HG03354 (cell line): ENCODE measurements at regions not wholly inside any gene's neighbourhood (a gene's known extent, or its start where the extent isn't known, plus 50 kb on each side); places are given as distances from the start of the nearest gene placed in this dataset.

ENCODE experiments used
- ATAC-seq: cut with Tn5 transposase; IDR thresholded peaks from one replicate; pipeline ENCODE4 v1.9.1; 2021; ENCODE audit warnings: mild to moderate bottlenecking; ENCODE audit not compliant: unreplicated experiment, poor library complexity, severe bottlenecking

DNA sequence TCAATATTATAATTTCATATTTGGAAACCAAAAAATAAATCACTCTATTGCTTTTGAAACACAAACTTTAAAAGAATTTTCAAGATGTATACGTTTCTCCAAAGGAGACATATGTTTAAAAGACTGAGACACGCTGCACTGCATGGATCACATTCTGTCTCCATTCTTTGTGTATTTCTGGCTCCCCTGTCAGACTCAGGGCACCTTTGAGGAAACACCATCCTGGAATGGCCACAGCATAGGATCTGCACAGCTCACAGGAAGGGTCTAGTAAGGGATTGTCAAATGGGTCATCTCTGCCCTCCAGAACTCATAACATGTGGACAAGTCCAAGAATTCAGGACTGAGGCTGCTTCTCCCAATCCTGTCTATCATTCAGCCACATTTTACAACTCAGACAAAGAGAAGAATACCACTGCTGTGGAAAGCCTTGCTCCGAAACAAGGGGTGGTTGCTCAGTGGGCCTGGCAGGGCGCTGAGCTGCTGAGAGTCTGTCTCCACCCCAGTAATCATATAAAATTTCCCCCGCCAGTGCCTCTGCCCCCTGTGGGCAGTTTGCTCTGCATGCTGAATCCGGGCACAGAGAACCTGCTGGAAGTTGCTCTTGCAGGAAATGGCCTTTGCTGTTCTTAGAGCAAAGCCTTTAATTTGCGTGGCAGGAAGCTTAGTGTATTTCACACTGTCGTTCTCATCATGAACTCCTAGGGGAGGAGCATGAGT, 85.3 kb upstream of the KLHL29 start:
- ATAC-seq, result no peak

DNA sequence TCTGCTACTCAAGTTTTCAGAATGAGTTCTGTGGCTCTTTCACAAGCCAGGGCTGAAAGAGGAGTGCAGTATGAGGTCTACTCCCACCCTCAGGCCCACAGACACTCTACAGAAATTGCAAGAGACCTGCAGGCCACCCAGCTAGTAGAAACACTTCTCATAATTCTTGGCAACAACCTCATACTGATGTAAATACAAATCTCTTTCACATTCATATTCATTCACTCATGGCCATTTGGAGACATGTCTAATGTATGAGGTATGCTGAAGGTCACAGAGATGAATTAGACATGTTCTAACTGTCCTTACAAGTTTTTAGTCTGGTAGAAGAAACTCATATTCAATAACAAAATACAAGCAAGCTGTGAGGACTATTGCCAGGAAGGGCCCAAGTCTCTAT, 83.8 kb upstream of the KLHL29 start:
- no peak for ATAC-seq

- no peak for ATAC-seq
Observed at GRCh38 chr2:23302591-23302990, 82.4 kb upstream of the KLHL29 start.

- ATAC-seq, result no peak
Observed at GRCh38 chr2:23306401-23306800, 78.6 kb upstream of the KLHL29 start.

GRCh38 chr2:23311186-23311585, 73.8 kb upstream of the KLHL29 start:
- ATAC-seq, result no peak

DNA sequence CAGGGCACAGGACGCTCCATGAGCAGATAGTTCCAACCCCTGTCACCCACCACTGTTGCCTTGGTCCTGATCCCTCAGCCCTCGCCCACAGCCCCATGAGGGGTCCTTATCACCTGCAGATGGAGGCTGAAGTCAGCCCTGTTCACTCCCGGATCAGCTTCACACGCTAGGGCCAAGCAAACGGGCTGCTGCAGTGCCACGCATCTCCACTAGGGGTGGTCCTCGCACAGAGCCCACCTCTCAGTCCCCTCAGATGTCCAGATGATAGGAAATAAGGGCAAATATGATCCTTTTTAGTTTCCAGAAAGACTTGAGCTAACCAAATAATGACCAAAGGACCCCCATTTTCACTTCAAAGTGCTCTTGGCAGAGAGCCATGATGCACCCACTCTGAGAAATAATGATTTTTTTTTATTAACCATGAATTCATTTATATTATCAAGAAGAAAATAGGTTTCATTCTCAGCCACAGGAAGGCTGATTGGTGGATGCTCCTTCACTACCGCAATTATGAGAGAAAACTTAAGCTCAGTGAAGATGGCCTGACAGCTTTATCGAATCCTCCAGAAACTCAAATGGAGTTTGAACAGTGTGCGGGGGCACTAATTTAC, 71.9 kb upstream of the KLHL29 start:
- peak; percentile 90 for ATAC-seq

DNA sequence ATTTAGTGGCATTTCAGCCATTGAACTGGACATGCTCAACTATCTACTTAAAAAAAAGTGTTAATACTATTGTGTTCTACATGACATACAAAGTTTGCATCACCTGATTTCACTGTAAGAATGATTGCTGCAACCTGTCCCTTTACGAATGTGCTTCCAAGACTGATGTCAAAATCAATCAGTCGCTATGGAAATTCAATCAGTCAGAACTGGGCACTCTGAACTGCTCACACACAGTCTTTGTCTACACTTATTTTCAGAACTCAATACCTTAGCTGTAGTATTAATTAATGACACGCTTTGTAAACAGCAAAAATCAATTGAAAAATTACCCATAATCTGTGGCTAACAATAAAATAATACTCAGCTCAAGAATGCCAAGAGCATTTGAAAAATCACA, 70.3 kb upstream of the KLHL29 start:
- ATAC-seq, result no peak

GRCh38 chr2:23320058-23320457, 64.9 kb upstream of the KLHL29 start:
- ATAC-seq, result no peak

DNA sequence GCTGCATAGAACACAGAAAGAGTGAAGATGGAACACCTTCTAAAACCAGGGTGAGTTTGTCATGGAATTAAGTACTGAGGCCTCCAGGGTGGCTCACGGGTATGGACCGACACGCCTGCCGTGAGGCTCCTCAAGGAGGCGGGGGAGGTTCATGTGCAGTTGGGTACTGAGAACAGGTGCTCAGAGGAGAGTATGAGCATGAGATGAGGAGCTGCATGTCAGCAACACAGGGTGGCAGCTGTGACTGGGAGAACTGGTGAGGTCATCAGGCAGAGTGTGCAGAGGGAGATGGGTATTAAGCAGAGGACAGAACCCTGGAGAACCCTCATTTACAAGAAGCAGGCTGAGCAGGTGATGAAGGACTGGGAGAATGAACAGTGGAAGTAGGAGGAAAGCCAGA, 63.2 kb upstream of the KLHL29 start:
- ATAC-seq, result no peak

GRCh38 chr2:23322567-23323197, 62.3 kb upstream of the KLHL29 start:
- no peak for ATAC-seq

- ATAC-seq, result no peak
Observed at GRCh38 chr2:23323198-23323916, 61.6 kb upstream of the KLHL29 start.

- ATAC-seq, result no peak
Observed at GRCh38 chr2:23323917-23324680, 60.9 kb upstream of the KLHL29 start.

- no peak for ATAC-seq
Observed at GRCh38 chr2:23326330-23326729, 58.6 kb upstream of the KLHL29 start.

DNA sequence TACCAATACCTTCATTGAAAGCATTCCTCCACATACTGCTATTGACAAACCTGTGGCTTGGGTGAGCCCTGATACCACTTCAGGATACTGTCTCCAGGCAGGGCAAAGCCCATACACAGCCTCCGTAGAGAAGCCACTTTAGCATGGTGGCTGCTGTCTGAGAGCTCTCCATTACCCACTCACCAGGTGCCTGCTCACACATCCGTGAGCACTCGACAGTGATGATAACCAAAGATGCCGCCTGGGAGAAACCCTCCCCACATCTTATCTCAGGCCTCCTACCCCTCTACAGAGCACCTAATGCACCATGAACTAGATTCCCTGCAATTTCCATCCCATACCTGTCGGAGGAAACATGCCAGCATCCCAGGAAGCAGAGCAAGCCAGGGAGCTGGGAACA, 57.6 kb upstream of the KLHL29 start:
- no peak for ATAC-seq

- no peak for ATAC-seq
Observed at GRCh38 chr2:23327887-23328286, 57.1 kb upstream of the KLHL29 start.

- no peak for ATAC-seq
Observed at GRCh38 chr2:23330214-23330613, 54.8 kb upstream of the KLHL29 start.
